HG03571 (cell line): ENCODE measurements at regions not wholly inside any gene's neighbourhood (a gene's known extent, or its start where the extent isn't known, plus 50 kb on each side); places are given as distances from the start of the nearest gene placed in this dataset.

Source experiments
- ATAC-seq: cut with Tn5 transposase; IDR thresholded peaks from one replicate; pipeline ENCODE4 v1.9.1; 2021; ENCODE audit not compliant: unreplicated experiment

- no peak for ATAC-seq
Observed at GRCh38 chr2:58860586-58860985, 619.5 kb upstream of the FANCL start.

- no peak for ATAC-seq
Observed at GRCh38 chr2:58856100-58856499, 615.0 kb upstream of the FANCL start.

GRCh38 chr2:58853420-58853819 is 612.3 kb upstream of the FANCL start:
- ATAC-seq, result no peak

GRCh38 chr2:58852905-58853304 is 611.8 kb upstream of the FANCL start:
- ATAC-seq, result no peak

GRCh38 chr2:58852243-58852642 is 611.1 kb upstream of the FANCL start:
- no peak for ATAC-seq

DNA sequence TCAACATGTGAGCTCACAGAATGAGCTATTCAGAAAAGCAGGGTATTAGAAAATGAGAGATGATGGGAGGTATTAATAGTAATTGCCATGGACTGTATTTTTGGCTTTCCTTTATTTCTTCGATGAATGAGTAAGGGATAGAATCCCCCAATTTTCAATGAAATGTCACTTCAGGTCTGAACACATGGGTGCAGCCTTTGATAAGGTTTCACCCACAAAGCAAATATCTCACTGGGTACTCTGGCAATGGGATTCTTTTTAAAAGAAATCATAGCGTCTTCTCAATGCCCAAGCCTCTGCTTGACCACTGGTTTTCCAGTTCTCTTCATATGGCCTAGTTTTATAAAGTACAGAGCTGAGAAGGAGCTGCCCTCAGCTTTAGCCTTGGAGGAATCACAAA is 610.5 kb upstream of the FANCL start:
- ATAC-seq, result no peak

DNA sequence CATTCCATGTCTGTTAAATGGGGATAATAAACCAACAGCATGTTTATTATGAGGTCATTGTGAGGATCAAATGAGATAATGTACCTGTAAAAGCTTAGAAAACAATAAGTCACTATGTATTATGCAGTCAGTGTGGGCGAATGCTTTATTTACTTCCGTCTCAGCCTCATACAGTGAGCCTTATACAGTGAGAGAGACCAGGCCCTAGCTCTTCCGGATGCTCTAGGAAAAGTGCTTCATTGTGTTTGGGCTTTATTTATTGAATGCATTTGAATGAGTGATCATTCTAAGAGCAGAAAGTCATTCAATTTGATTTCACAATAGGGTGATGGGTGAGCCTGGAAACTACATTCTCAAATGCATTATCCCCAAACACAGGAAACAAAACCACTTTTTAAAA is 603.9 kb upstream of the FANCL start:
- no peak for ATAC-seq

GRCh38 chr2:58842501-58843155 is 601.5 kb upstream of the FANCL start:
- ATAC-seq, result no peak

GRCh38 chr2:58834404-58834803 is 593.3 kb upstream of the FANCL start:
- ATAC-seq, result no peak

GRCh38 chr2:58826795-58827194 is 585.7 kb upstream of the FANCL start:
- ATAC-seq, result no peak

- ATAC-seq, result no peak
Observed at GRCh38 chr2:58812771-58813344, 571.7 kb upstream of the FANCL start.

- no peak for ATAC-seq
Observed at GRCh38 chr2:58805126-58805525, 564.0 kb upstream of the FANCL start.

DNA sequence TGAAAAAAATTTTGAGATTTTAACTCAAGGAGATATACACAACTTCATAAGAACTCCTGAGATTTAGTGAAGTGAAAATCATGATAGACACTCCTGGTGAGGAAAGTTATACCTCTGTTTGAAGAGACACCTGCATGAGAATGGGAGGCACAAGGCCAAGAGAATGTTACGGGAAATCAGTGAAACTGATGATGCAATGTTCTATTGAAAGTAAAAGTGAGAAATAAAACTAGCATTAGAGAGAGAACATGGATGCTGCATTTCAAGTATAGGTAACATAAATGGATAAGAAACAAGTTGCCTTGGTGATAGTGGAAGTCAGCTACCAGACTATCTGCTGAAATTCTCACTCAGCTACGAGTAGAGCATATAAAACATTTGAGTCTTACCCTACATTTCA is 562.1 kb upstream of the FANCL start:
- no peak for ATAC-seq

DNA sequence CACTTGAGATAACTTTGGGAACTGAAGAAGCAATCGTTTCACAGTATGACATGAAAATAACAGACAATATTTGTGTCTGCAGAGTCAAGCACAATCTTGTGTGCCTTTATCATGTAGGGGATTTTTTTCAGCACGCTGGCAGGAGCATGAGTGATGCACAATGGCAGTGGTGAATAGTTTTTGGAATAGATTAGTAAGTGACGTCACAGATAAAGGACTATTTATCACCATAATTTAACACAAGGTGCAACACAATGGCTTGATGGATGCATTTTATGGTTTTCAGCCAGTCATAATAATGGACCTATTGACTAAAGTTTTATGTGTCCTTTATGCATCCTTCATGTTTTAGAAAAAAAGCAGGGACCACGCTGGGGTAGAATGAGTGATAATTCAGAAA is 559.8 kb upstream of the FANCL start:
- no peak for ATAC-seq

- no peak for ATAC-seq
Observed at GRCh38 chr2:58798676-58799208, 557.6 kb upstream of the FANCL start.

- no peak for ATAC-seq
Observed at GRCh38 chr2:58796239-58796910, 555.2 kb upstream of the FANCL start.

- ATAC-seq, result no peak
Observed at GRCh38 chr2:58794916-58795315, 553.8 kb upstream of the FANCL start.

- ATAC-seq, result no peak
Observed at GRCh38 chr2:58794103-58794502, 553.0 kb upstream of the FANCL start.

- no peak for ATAC-seq
Observed at GRCh38 chr2:58788402-58788801, 547.3 kb upstream of the FANCL start.

GRCh38 chr2:58770846-58771245 is 529.7 kb upstream of the FANCL start:
- ATAC-seq, result no peak

GRCh38 chr2:58769864-58770234 is 528.7 kb upstream of the FANCL start:
- no peak for ATAC-seq

GRCh38 chr2:58769111-58769863 is 528.2 kb upstream of the FANCL start:
- no peak for ATAC-seq
